Mucosa of descending colon (tissue), 3 donors: ENCODE measurements at regions not wholly inside any gene's neighbourhood (a gene's known extent, or its start where the extent isn't known, plus 50 kb on each side); places are given as distances from the start of the nearest gene placed in this dataset.

Experiments
- ATAC-seq: fragments of 200-7000 bp; cut with Tn5 transposase; one replicate; pipeline ENCODE4 v1.9.1; 2020; ENCODE audit warnings: mild to moderate bottlenecking, moderate library complexity
- DNase-seq, 3 donors: peaks; one replicate each; pipeline ENCODE4 v3.0.0-alpha.2; 2020
- H3K36me3 ChIP-seq: fragments of 200-600 bp; one replicate; pipeline ENCODE4 v1.8.0; 2021; ENCODE audit warnings: low read depth, mild to moderate bottlenecking
- H3K4me1 ChIP-seq: fragments of 200-600 bp; one replicate; pipeline ENCODE4 v1.8.0; 2021; ENCODE audit warnings: low read depth, mild to moderate bottlenecking
- H3K4me3 ChIP-seq: fragments of 200-600 bp; one replicate; pipeline ENCODE4 v1.8.0; 2021; ENCODE audit warnings: mild to moderate bottlenecking
- H3K9me3 ChIP-seq: fragments of 200-600 bp; one replicate; pipeline ENCODE4 v1.8.0; 2021; ENCODE audit warnings: mild to moderate bottlenecking
- CTCF ChIP-seq: fragments of 200-600 bp; IDR thresholded peaks from one replicate; pipeline ENCODE4 v1.8.0; 2022; ENCODE audit warnings: antibody characterized with exemption, mild to moderate bottlenecking
- intact Hi-C, 2 donors: fragments of 100-400 bp; cut with DNase I in 1 of 2; cut with micrococcal nuclease in 1 of 2; formaldehyde crosslinking; loops; one replicate each; pipeline versions ENCODE4 v1.11.0 to v1.11.1; 2022; cut with DNase I, micrococcal nuclease
- donor health status: DM: no; HTN: no; CAD: no; lungs with moderate emphysema.
- donor health status: DM: no; HTN: no; CAD: no.
- donor health status: DM: no; HTN: yes; CAD: no.

- Histone ChIP-seq H3K36me3 (no peaks in the 10 kb centered on the region), H3K4me3 (no peak overlapping the region), H3K9me3 (no peaks in the 10 kb centered on the region), H3K4me1 (peaks cover 9% of the 10 kb centered on the region)
- DNase-seq (no peak), ATAC-seq (peak; percentile 25)
- intact Hi-C loops, result no loop called here
- no peak for TF ChIP-seq CTCF
Measured at GRCh38 chr14:89719366-89720075, 235.0 kb downstream of the EFCAB11 start.

- DNase-seq, result no peak
- intact Hi-C loops, result no loop called here
- TF ChIP-seq CTCF, result no peak
- no peaks in the 10 kb centered on the region for H3K9me3 ChIP-seq
- ATAC-seq, result no peak
- H3K4me3 ChIP-seq, result no peak overlapping the region
- no peaks in the 10 kb centered on the region for H3K36me3 ChIP-seq
- H3K4me1 ChIP-seq, result no peaks in the 10 kb centered on the region
Measured at GRCh38 chr14:89708982-89709625, 245.4 kb downstream of the EFCAB11 start.

GRCh38 chr14:89707086-89707485, 247.4 kb downstream of the EFCAB11 start:
- intact Hi-C loops, result no loop called here
- TF ChIP-seq CTCF, result no peak

GRCh38 chr14:89702876-89703200, 251.7 kb downstream of the EFCAB11 start:
- no peaks in the 10 kb centered on the region for H3K9me3 ChIP-seq
- DNase-seq, result no peak
- no peak for ATAC-seq
- H3K36me3 ChIP-seq, result no peaks in the 10 kb centered on the region
- no peaks in the 10 kb centered on the region for H3K4me1 ChIP-seq
- intact Hi-C loops, result no loop called here
- no peak overlapping the region for H3K4me3 ChIP-seq
- no peak for TF ChIP-seq CTCF

More at GRCh38 chr14:89707086-89707485, 247.4 kb downstream of the EFCAB11 start:
- Histone ChIP-seq H3K36me3 (no peaks in the 10 kb centered on the region), H3K9me3 (no peaks in the 10 kb centered on the region), H3K4me3 (no peak overlapping the region), H3K4me1 (no peaks in the 10 kb centered on the region)
- DNase-seq (no peak), ATAC-seq (no peak)

DNA sequence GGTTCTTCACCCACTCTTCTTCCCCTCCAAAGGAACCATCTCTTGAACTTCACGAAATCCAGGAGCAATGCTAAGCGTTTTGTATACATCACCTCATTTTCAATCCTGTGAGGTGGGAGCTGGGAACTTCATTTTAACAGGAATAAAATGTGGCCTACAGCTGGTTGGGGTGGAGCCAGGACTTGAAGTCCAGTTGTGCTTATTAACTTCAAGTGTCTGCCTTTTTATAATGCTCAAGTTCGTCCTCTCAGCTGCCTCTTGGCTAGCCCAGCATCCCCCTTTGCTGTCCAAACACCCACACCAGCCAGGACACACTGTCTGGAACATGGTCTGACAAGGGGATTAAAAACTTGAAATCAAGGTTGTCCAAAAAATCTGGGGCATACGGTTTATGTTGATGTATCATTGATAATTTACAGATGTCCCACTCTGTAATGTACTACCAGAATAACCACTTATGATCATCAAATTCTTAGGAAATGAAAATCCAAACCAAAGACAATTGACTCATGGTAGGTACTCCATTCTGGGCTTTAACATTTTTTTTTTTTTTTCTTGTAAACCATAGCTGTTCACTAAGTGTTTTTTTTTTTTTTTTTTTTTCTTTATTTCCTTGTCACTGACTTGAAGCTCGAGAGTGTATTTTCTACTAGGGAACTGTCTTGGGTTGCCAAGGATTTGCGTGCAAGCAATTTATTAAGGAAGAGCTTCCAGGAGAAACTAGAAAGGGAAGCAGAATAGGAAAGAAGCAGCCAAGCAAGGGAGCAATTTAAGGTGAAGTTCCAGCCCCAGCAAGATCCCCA, 252.3 kb downstream of the EFCAB11 start:
- DNase-seq (peak in 2 of 3 donors; percentile 39 to 40), ATAC-seq (peak; percentile 30)
- no peak for TF ChIP-seq CTCF
- intact Hi-C loops, result no loop called here
- no peaks in the 10 kb centered on the region for H3K4me1 ChIP-seq
- H3K4me3 ChIP-seq, result no peak overlapping the region
- no peaks in the 10 kb centered on the region for H3K9me3 ChIP-seq
- H3K36me3 ChIP-seq, result no peaks in the 10 kb centered on the region
